Mucosa of stomach (tissue), 1 donor: ENCODE measurements at regions not wholly inside any gene's neighbourhood (a gene's known extent, or its start where the extent isn't known, plus 50 kb on each side); places are given as distances from the start of the nearest gene placed in this dataset.

Experiments used
- H3K27me3 ChIP-seq: one replicate; pipeline ENCODE4 v1.7.0; 2013; ENCODE audit warnings: mild to moderate bottlenecking, low read length; ENCODE audit not compliant: control insufficient read depth, insufficient read depth
- H3K36me3 ChIP-seq: one replicate; pipeline ENCODE4 v1.7.0; 2013; ENCODE audit warnings: low read length; ENCODE audit not compliant: control insufficient read depth, insufficient read depth
- H3K4me1 ChIP-seq: one replicate; pipeline ENCODE4 v1.7.0; 2013; ENCODE audit warnings: mild to moderate bottlenecking, low read length; ENCODE audit not compliant: control insufficient read depth, insufficient read depth
- H3K4me3 ChIP-seq: one replicate; pipeline ENCODE4 v1.7.0; 2013; ENCODE audit warnings: low read length
- H3K9ac ChIP-seq: one replicate; pipeline ENCODE4 v1.7.0; 2013; ENCODE audit warnings: mild to moderate bottlenecking, low read length, moderate library complexity
- H3K9me3 ChIP-seq: one replicate; pipeline ENCODE4 v1.7.0; 2013; ENCODE audit warnings: mild to moderate bottlenecking, low read length, moderate library complexity; ENCODE audit not compliant: control insufficient read depth
- donor health status: Pancreatic carcinoma.

DNA sequence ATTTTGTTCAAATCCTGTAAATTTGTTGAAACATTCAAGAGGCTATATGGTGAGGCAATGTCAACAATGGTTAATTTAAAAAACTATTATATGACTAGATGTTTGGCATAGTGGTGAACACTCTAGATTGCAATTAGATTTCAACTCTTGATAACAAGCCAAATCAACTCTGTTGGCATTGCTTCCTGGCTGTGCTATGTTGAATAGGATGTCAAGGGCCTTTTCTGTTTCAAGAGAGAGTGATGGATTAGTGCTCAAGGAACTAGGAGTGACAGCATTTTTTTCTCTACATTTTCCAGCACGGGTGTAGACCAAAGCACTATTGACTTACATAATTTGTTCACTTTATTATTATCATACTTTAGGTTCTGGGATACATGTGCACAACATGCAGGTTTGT is 172.4 kb upstream of the KCNH7 start:
- Histone ChIP-seq H3K9ac (no peak overlapping the region), H3K36me3 (no peaks in the 10 kb centered on the region), H3K27me3 (no peaks in the 10 kb centered on the region), H3K9me3 (no peaks in the 10 kb centered on the region), H3K4me3 (no peak overlapping the region), H3K4me1 (no peaks in the 10 kb centered on the region)

DNA sequence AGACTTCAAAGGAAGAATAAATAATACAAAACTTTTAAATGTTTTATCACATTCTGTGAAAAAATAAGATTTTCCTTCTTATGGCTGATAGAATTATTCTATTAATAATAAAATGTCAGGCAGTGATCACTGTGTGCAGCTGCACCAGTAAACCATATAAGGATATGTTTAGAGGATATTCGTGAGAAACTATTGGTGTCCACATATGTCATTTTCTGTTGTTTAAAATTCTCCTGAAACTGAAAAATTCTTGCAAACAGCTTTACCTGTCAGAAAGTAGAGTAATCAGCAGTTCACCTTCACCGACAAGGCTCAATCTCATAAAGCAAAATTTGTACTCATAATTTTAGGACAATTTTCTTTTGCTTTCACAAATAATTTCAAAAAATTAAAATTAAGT is 170.1 kb upstream of the KCNH7 start:
- Histone ChIP-seq H3K4me1 (no peaks in the 10 kb centered on the region), H3K27me3 (no peaks in the 10 kb centered on the region), H3K36me3 (no peaks in the 10 kb centered on the region), H3K9ac (no peak overlapping the region), H3K4me3 (no peak overlapping the region), H3K9me3 (no peaks in the 10 kb centered on the region)

DNA sequence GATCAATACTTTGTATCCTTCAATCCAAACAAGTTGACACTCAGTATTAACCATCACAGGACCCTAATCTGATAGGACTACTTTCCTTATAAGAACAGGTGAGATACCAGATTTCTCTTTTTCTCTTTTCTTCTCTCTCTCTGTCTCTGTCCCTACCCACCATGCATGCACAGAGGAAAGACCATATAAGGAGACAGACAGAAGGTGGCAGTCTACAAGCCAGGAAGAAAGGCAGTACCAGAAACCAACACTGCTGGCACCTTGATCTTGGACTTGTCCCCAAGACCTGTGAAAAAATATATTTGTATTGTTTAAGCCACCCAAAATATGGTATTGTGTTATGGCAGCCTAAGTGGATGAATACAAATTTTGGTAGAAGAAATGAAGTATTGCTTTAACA is 156.2 kb upstream of the KCNH7 start:
- no peaks in the 10 kb centered on the region for H3K9me3 ChIP-seq
- H3K27me3 ChIP-seq: no peaks in the 10 kb centered on the region
- no peaks in the 10 kb centered on the region for H3K4me1 ChIP-seq
- H3K4me3 ChIP-seq: no peak overlapping the region
- no peak overlapping the region for H3K9ac ChIP-seq
- H3K36me3 ChIP-seq: no peaks in the 10 kb centered on the region

DNA sequence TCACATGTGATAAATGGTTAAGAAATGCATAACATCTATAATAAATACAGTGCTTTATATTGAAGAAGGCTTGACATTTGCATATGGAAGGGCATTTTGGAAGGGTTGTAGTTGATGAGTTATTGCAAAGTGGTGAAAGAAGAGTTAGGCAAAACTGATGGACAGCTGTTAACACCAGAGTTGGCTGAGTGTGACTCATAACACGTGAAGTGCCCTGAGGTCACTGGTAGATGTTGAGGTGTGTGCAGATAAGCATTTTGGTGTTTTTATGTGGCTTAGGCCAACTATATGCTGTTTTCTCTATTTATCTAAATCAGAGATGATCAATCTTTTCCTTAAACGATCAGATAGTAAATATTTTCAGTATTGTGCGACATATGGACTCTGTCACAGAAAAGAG is 154.3 kb upstream of the KCNH7 start:
- no peak overlapping the region for H3K9ac ChIP-seq
- no peaks in the 10 kb centered on the region for H3K4me1 ChIP-seq
- H3K4me3 ChIP-seq: no peak overlapping the region
- no peaks in the 10 kb centered on the region for H3K27me3 ChIP-seq
- H3K9me3 ChIP-seq: no peaks in the 10 kb centered on the region
- no peaks in the 10 kb centered on the region for H3K36me3 ChIP-seq

DNA sequence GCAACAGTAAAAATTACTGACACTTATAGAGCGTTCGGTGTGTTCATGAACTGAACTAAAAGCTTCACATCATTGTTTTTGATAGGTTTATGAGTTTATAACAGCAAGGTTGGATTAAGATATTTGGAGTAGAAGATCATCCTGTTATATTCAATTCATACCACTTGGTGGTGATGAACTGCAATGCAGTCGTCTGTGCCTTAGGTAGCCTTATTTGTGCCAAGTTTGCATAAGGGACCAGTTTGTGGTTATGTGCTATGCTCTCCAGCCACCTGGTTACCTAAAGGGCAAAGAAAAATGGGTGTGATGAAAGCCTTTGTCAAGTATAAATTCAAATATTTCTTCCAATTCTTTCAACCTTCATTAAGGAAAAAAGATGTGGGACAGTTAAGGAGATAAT is 150.9 kb upstream of the KCNH7 start:
- Histone ChIP-seq H3K9me3 (no peaks in the 10 kb centered on the region), H3K36me3 (no peaks in the 10 kb centered on the region), H3K9ac (no peak overlapping the region), H3K4me1 (no peaks in the 10 kb centered on the region), H3K4me3 (no peak overlapping the region), H3K27me3 (no peaks in the 10 kb centered on the region)

GRCh38 chr2:162974771-162975170 is 136.2 kb upstream of the KCNH7 start:
- Histone ChIP-seq H3K27me3 (no peaks in the 10 kb centered on the region), H3K4me1 (no peaks in the 10 kb centered on the region), H3K9me3 (no peaks in the 10 kb centered on the region), H3K36me3 (no peaks in the 10 kb centered on the region), H3K9ac (no peak overlapping the region), H3K4me3 (no peak overlapping the region)

- no peaks in the 10 kb centered on the region for H3K36me3 ChIP-seq
- H3K4me1 ChIP-seq: no peaks in the 10 kb centered on the region
- H3K9me3 ChIP-seq: no peaks in the 10 kb centered on the region
- H3K27me3 ChIP-seq: no peaks in the 10 kb centered on the region
- no peak overlapping the region for H3K9ac ChIP-seq
- H3K4me3 ChIP-seq: no peak overlapping the region
Observed at GRCh38 chr2:162972383-162972782, 133.8 kb upstream of the KCNH7 start.

- H3K9me3 ChIP-seq: no peaks in the 10 kb centered on the region
- H3K4me1 ChIP-seq: no peaks in the 10 kb centered on the region
- no peak overlapping the region for H3K9ac ChIP-seq
- no peak overlapping the region for H3K4me3 ChIP-seq
- H3K27me3 ChIP-seq: no peaks in the 10 kb centered on the region
- no peaks in the 10 kb centered on the region for H3K36me3 ChIP-seq
Observed at GRCh38 chr2:162968306-162968705, 129.7 kb upstream of the KCNH7 start.

DNA sequence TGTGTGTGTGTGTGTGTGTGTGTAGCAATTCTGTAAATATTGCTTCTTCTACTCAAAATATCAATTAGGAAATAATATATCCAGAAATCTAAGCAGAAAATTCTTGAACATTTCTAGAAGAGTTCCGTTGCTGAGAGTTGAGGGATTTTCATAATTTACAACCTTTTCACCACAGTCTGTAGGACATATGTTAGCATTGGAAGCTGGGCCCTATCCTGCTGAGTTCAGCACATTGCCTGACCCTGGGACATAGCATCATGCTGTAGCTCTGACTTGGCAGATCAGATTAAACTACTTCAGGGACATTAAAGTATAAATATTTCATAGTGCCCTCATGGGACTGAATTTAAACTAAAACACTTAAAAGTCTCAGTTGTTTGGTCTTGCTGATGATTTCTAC is 129.2 kb upstream of the KCNH7 start:
- Histone ChIP-seq H3K36me3 (no peaks in the 10 kb centered on the region), H3K4me3 (no peak overlapping the region), H3K9ac (no peak overlapping the region), H3K27me3 (no peaks in the 10 kb centered on the region), H3K9me3 (no peaks in the 10 kb centered on the region), H3K4me1 (no peaks in the 10 kb centered on the region)

GRCh38 chr2:162967147-162967546 is 128.6 kb upstream of the KCNH7 start:
- Histone ChIP-seq H3K9me3 (no peaks in the 10 kb centered on the region), H3K27me3 (no peaks in the 10 kb centered on the region), H3K4me3 (no peak overlapping the region), H3K36me3 (no peaks in the 10 kb centered on the region), H3K9ac (no peak overlapping the region), H3K4me1 (no peaks in the 10 kb centered on the region)

DNA sequence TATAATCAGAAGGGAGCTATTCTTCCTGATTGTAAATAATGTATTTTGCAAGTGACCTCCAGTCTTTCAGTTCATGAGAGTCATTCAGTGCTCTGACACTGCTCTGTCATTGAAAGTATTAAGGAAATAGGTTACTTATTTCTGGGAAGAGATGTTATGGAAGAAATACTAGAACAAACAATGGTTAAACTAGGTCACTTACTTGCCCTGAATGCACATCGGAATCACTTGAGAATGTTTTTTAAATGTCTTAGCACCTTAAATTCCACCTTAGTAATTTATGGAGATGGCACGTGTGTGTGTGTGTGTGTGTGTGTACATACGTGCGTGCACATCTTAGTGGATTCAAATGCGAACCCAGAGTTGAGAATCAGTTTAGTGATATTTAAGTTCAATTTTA is 126.6 kb upstream of the KCNH7 start:
- Histone ChIP-seq H3K4me3 (no peak overlapping the region), H3K9me3 (no peaks in the 10 kb centered on the region), H3K9ac (no peak overlapping the region), H3K36me3 (no peaks in the 10 kb centered on the region), H3K4me1 (no peaks in the 10 kb centered on the region), H3K27me3 (no peaks in the 10 kb centered on the region)

GRCh38 chr2:162964513-162964912 is 125.9 kb upstream of the KCNH7 start:
- H3K4me1 ChIP-seq: no peaks in the 10 kb centered on the region
- H3K4me3 ChIP-seq: no peak overlapping the region
- H3K27me3 ChIP-seq: no peaks in the 10 kb centered on the region
- H3K9me3 ChIP-seq: no peaks in the 10 kb centered on the region
- H3K36me3 ChIP-seq: no peaks in the 10 kb centered on the region
- H3K9ac ChIP-seq: no peak overlapping the region

- no peak overlapping the region for H3K9ac ChIP-seq
- H3K27me3 ChIP-seq: no peaks in the 10 kb centered on the region
- H3K4me1 ChIP-seq: no peaks in the 10 kb centered on the region
- H3K36me3 ChIP-seq: no peaks in the 10 kb centered on the region
- H3K4me3 ChIP-seq: no peak overlapping the region
- H3K9me3 ChIP-seq: no peaks in the 10 kb centered on the region
Observed at GRCh38 chr2:162963156-162963555, 124.6 kb upstream of the KCNH7 start.
